ENCODE measurements at regions not wholly inside any gene's neighbourhood (a gene's known extent, or its start where the extent isn't known, plus 50 kb on each side); places are given as distances from the start of the nearest gene placed in this dataset.

DNA sequence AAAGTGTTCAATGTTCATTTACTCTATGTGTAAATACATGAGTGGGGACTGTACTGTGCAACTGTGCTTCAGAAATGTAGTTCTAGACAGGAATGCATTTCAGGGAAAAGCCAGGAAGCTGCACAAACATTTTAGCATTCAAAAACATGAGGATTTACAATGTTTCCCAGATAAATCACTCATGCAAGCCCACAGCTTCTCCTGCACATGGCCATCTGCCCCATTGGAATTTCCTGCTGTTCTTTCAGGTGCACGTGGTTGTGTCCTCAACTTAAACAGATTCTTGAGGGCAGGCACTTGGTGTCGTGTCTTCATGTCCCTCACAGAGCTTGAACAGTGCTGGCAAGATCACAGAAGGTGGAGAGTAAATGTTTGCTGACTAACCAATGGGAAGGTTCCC lies 101.5 kb downstream of the UNC5CL start:
- peak; percentile 73 for DNase-seq (ENCODE audit: low read depth)

DNA sequence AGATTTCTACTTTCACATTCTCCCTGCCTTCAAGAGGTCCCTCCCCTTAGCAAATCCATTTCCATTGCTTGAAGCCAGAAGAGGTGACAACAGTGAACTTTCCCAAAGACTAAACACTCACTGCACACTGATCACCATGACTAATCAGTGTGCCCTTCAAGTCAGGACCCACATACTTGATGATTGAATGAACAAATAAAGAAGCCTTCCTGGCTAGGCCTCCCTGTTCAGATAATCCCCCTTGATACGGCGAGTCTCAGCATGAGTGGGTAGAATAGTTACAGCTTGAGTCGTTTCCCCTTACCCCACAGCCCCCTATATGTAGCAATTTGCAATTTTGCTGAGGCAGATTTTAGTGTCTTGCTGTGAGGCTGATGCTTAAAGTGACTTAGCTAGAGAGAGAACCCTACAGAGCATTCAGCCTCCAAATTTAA lies 102.2 kb downstream of the UNC5CL start:
- DNase-seq (ENCODE audit: low read depth) = peak; percentile 89

DNA sequence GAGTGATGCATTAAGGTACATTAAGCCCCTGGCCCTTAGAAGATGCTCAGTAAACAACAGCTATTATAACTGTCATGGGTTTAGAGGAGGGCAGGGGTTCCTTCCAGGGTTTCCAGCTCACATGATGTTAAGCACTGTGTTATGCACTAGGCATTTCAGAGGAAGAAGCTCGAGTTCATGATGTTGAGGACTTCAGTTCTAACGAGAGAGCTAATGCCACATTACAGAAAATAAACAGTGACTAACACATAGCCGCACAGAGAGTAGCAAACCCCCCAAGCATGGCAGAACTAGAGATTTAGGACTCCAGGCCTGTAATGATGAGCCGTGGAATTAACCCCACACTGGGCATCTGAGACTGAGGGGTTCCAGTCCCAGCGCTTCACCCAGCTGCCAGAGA lies 105.2 kb downstream of the UNC5CL start:
- no peak for DNase-seq (ENCODE audit: low read depth)

DNA sequence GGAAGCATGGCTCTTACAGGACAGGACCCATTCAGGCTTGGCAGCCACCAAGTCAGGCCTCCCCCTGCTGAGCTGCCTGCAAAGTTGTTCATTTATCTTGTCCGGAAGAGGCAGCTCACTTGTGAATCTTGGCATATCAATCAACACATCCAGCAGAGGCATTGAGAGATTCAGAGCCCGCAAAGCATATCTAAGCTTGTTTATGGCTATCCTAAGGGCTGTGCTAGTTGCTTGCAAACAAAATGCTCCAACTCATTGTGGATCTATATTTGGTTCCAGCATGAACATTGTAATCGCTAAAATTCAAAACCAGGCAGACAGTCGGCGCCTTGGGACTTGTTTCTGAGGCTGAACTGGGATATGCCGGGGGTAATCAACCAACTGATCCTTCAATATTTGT lies 106.1 kb downstream of the UNC5CL start:
- no peak for DNase-seq (ENCODE audit: low read depth)

DNA sequence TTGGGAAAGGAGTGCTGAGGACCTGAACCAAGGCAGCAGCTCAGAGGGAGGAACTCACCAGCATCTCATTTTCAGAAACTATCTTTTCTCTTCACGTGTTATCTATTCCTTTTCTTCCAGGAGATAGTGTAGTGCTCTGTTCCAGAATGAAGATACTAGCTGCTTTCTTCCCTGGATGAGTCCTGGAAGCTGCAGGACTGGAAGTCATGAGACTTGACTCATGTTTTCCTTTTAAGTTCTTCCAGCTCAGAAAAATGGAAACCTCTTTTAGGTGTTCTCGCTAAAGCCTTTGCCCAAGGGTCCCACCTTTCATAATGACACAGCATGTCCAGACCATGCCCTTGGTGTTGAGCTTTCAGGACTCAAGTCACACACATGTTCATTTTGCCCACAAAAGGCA lies 106.7 kb downstream of the UNC5CL start:
- DNase-seq (ENCODE audit: low read depth) = no peak

DNA sequence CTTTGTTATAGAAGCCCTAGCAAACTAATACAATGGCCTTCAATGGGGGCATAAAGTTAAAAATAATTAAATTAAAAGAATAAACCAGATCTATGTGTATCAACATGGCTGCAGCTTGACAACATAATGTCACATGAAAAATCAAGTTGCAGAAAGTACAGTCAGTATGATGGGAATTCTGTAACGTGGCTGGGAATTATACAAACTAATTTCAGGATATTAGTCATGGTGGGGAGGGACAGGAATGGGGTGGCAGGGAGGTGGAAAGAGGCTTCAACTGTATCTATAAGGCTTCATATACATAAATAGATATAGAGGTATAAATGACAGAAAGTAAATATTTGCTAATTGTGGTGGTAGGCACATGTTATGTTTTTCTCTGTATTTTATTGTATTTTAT lies 107.1 kb downstream of the UNC5CL start:
- DNase-seq (ENCODE audit: low read depth) = peak; percentile 23

DNA sequence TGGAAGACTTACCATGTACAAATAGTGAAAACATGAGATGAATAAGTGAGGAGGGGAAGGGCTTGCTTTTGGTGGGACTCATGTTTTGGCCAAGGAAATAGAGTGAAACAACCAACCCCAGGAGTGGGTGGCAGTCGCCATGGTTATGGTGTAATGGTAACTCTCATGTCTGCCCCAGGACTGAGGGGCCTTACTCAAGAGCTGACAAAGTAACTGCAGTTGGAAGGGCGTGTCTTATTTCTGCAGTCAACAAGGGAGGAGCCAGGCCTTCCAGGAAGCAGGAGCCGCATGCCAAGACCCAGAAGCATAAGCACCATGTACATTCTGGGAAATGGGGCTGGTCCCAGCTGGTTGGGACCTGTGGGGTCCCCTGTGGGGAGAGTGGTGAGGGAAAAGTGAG lies 108.5 kb downstream of the UNC5CL start:
- DNase-seq (ENCODE audit: low read depth) = peak; percentile 75

DNA sequence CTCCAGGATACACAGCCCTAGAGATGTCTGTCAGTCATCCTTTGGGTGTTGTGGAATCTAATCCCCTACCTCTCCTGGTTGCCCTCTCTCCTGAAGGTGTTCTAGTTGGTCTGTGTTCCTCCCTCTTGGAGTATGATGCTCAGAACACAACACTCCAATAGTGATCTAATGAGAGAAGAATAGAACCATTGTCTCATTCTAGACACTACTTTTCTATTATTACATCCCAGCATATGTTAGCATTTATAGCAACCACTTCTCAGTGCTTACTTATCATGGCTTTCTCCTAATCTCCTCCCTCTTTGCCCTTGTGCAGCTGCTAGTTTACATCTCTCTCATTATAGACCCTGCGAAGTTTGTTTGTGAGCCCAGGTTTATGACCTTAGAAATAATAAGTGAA lies 109.0 kb downstream of the UNC5CL start:
- no peak for DNase-seq (ENCODE audit: low read depth)

DNA sequence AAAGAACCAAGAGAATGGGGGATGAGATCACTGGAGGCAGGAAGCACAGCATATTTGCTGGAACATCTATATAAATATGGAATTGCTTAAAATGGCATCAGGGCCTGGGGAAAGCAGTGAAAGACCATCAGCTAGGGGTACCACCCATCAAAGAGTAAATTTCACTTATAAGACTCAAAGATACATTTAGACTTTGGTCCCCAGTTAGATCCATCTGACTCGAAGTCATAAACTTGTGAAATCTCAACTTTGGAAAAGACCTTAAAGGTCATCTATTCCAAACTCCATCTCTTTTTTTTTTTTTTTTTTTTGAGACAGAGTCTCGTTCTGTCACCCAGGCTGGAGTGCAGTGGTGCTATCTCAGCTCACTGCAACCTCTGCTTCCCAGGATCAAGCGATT lies 109.8 kb downstream of the UNC5CL start:
- DNase-seq (ENCODE audit: low read depth) = no peak

DNA sequence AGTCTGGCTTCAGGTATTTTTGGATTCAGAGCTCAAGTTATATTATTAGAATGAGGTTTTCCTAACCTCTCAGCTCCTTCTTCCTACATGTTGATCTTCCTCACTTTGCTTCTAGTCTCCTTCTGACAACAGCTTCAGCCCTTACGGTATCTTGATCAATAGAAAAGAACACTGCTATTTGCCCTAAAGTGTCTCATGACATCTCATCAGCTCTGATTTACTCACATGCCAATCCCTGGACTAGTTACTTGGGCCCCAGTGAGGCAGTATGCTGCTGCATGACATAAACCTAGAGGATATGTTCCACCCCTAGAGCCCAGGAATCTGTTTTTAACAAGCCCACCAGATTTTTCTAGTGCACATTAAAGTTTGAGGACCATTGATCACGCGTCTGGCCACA lies 110.3 kb downstream of the UNC5CL start:
- DNase-seq (ENCODE audit: low read depth) = no peak

DNA sequence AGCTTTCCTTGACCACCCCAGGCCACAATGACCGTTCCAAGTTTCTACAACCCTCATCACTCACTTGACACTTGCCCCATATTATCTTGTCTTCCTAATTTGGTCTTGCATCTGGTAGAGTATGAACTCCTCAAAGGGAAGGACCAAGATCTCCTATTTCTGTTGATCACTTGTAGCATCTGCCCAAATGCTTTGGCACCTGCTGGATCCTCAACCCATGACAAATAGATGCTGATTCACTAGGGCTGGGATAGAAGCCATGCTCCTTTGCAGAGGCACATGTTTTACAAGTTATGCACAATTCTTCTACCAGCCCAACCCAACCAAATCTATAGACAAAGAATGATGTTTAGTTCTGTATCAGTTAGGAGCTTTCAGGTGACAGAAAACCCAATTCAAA lies 110.7 kb downstream of the UNC5CL start:
- DNase-seq (ENCODE audit: low read depth) = no peak

DNA sequence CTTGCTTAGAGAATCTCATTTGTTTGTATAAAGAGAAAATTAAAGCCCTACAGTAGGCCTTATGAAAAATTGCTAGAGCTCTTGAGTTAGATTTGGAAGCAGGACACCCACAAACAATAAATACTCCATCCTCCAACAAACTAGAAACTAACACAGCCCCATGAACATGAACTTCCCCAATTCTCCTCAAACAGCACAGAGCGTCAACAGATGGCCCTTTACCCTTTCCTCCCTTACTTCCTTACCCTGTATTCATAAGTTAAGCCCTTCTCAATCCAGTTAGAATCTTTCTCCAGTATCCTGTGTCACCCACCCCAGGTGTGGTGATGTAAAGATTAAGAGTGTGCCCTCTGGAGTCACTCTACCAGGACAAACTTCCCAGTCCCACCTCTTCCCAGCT lies 113.7 kb downstream of the UNC5CL start:
- DNase-seq (ENCODE audit: low read depth) = no peak

DNA sequence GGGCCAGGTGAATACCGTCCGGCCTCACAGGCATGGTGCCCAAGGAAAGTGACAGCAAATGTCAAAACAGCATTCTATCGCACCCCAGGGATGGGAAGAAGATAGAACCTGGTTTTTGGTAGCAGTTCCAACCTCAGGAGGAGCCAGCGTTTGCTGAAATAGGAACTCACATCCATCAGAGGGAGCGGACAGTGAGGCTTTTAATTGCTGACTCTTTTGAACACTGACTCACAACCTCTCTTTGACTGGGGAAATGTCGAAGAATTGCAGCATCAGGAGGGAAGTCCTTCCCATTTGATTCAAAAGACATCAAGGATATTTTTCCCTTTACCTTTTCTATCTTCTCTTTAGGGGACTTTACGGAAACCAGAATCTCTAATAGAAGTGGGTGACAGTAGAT lies 114.2 kb downstream of the UNC5CL start:
- DNase-seq (ENCODE audit: low read depth) = no peak

DNA sequence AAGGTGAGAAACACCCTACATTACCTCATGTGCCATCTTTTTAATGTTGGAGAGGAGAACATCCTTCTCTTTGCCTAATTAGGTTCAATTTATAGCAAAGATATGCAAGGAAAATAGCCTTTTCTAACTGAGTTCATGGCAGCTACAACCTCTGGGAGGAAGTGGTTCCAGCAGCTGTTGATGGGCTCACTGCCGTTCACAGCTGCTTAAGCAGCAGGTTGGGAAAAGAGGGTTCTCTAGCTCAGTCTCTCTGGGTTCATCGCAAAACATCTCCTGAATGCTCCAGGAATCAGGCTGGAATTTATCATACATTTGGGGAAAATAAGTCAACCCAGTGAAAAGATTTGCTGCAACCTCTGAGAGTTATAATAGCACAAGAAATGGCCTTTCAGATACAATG lies 115.1 kb downstream of the UNC5CL start:
- no peak for DNase-seq (ENCODE audit: low read depth)

DNA sequence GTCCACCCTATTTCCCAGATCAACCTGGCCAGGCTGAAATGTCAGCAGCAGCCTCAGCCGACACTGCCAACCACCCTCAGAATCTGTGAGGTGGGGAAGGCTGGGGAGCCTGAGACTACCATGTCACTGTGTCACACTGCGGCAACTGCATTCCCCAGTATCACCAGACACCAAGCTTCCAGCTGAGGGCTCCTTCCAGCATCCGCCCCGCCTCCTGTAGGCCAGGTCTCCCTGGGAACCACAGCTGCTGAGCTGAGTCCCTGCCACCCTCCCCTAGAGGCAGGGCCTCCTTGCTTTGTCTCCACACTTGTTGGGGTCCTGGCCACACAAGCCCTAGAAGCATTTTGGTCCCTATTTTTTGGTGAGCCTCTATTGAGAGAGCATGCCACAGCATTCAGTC lies 115.7 kb downstream of the UNC5CL start:
- DNase-seq (ENCODE audit: low read depth) = no peak

DNA sequence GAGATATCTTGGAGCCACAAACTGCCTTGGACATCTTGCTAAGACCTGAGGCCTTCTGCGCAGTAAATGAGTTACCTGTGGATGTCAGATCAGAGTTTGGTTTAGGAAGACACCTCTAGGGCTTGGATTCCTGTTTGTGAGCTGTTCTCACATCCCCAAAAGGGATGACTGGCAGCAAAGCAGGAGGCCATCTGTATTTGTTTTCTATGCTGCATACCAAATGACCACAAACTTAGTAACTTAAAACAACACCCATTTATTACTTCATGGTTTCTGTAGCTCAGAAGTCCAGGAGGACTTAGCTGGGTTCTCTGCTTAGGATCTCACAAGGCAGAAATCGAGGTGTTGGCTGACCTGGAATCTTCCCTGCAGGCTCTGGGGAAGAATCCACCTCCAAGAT lies 116.7 kb downstream of the UNC5CL start:
- peak; percentile 32 for DNase-seq (ENCODE audit: low read depth)

DNA sequence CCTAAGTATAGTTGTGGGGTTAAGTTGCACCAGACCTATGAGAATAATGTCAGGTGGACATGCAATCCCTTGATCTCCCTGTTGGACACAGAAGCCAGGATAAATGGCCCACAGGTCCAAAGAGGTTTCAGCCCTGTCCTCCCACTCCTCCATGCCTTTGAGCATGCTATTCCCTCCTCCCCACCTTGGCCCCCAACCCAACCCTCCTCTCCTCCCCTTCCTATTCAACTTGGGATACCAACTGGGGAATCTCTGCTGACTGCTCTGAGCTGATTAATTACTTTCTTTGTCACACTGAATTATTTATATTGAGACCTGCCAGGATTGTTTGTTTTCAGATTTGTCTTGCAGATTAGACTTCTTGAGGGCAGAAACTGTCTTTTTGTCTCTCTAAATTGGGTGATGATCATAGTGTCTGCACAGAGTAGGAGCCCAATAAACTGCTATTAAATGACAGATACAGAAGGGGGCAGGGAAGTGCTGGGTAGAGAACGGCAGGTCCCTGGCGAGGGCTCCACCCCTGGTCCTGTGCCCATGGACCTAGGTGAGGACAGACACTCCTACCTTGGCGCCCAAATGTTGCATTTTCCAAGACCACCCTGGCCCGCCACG lies 120.9 kb downstream of the UNC5CL start:
- DNase-seq (ENCODE audit: low read depth) = no peak

DNA sequence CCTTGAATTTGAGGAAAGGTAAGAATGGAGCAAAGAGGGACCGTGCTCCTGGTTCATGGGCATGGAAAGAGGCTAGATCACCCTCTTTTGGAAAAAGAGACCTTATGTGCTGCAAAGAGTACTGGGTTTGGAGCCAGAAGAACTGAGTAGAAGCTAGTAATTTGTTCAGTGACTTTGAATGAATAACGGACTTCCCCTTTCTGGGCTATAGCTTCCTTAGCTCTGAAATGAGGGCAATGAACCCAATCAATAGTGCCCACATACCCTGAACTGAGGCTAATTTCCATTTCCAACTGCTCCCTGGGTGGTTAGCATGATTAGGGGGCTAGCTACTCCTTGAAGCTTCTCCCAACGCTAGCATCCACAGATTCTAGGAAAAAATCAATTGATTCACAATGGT lies 121.4 kb downstream of the UNC5CL start:
- no peak for DNase-seq (ENCODE audit: low read depth)

DNA sequence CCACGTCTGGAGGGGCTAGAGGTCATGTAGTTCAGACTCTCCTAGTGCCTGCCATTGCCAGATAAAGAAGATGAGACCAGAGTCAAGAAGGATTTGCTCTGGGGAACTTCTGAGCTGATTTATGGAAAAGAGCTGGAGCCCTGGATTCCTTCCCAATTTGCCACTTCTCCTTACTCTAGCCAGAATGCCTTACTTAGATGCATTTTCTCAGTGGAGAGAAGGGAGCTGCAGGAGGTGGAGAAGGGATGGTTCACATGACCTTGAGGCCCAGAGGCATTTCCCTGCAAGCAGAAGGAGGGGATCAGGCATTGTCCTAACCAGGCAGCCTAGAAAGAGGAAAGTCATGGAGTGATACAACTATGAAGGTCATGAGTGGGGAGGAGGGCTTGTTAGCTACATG lies 122.2 kb downstream of the UNC5CL start:
- DNase-seq (ENCODE audit: low read depth) = peak; percentile 44

DNA sequence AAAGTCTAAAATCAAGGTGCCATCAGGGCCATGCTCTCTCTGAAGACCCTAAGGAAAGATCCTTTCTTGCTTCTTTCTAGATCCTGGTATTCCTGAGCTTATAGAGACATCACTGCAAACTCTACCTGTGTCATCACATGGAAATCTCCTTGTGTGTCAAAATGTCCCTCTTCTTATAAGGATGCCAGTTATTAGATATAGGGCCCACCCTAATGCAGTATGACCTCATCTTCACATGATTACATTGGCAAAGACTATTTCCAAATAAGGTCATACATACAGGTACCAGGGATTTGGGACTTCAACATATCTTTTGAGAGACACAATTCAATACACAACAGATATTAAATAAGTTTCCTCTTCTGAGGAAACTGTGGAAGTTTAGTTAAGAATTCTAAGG lies 123.9 kb downstream of the UNC5CL start:
- no peak for DNase-seq (ENCODE audit: low read depth)

DNA sequence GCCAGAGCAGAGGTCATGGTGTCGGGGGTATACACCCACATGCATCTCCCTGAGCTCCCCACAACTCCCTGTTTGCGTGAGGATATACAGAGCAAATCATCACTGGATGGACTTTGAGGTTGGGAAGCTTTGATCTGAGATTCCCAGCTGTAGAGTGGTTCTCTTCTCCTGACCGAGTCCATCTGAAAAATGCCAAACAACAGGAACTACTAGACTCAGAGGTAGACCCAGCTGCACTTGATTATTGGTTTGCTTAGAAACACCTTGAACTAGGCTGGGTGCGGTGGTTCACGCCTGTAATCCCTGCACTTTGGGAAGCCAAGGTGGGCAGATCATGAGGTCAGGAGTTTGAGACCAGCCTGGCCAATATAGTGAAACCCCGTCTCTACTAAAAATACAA lies 125.0 kb downstream of the UNC5CL start:
- no peak for DNase-seq (ENCODE audit: low read depth)

DNA sequence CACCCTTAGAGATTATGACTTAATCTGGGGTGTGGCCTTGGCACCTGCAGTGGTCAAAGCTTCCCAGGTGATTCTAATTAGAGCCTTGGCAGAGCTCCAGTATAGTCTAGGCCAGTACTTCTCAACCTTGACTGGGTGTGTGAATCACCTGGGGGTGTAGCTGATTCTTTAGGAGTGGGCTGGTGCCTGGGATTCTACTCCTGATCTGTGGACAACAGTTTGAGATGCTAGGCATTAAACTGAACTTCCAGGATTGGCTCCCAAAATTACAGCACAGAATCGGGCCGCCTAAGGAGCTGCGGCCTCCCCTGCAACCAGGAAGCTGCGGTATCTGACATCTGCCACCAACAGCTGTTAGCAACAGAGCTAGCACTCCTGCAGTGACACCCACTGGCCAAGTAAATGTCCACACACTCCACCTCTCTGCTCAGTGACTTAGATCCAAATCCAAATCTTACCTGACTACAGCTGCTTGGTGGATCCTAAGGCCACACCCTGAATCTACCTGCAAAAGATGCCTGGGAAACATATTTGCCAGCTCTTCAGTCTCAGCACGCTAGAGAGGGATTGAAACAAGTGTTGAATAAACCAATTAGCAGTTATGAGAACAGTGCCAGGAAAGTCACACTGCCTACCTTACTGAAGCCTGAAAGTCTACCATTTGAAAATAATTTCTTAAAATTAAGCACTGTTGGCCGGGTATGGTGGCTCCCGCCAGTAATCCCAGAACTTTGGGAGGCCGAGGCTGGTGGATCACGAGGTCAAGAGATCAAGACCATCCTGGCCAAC lies 126.7 kb downstream of the UNC5CL start:
- DNase-seq (ENCODE audit: low read depth) = no peak

DNA sequence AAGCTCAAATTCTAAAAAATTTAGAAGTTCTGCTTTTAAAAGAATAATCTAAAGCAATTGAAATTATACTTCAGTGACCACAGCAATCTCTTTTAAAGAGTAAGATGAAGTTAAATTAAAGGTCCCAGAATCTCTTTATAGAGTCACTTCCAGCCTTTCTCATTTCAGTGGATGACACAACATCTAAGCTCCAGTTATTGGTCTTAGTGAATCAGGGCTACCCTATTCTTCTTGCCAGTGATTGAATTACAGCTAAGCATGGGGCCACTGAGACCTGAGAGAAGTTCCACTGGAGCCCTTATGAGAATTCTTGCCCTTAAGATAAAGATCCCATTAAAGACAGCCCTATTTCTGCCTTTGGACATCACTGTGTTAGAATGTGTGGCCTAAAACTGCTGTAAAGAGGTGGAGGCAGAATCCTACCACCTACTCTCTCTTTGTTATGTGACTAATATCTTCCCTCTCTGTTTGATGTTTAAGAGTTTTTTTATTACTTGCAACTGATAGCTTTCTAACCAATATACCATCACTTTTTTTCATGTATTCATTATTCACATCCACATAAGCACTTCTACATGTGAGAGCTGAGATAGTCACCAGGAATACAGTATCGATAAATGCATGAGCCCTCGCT lies 128.6 kb downstream of the UNC5CL start:
- DNase-seq (ENCODE audit: low read depth) = no peak

DNA sequence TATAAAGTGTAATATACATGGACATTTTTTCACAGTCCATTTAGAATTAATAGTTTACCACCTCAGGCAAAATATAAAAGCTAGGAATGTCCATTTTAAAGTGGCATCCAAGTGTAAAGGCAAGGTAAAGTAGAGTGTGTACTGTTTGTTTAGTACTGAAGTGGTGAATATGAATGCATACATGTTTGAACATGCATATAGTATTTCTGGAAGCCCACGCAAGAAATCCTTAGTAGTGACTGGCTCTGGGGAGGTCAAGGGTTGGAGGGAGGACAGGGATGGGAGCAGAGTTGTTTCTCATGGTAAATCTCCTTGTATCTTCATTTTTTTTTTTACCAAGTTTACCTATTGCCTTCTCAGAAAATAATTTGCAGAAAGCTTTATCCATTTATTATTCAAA lies 129.2 kb downstream of the UNC5CL start:
- DNase-seq (ENCODE audit: low read depth) = no peak
